GM23338 (cell line): ENCODE measurements at regions not wholly inside any gene's neighbourhood (a gene's known extent, or its start where the extent isn't known, plus 50 kb on each side); places are given as distances from the start of the nearest gene placed in this dataset.
A peak's percentile ranks its signal among the peaks of the same experiment; 100 is the strongest.

ENCODE experiments used
- ATAC-seq: fragments of 200-7000 bp; cut with Tn5 transposase; 3 replicates; pipeline ENCODE4 v1.9.1; 2020
- DNase-seq: peaks from one replicate; pipeline ENCODE4 v3.0.0-alpha.2; 2015; ENCODE audit warnings: low spot score
- H2AFZ ChIP-seq: fragments of 200-600 bp; sonication (generic); 2 replicates; pipeline ENCODE4 v1.8.0; 2016; ENCODE audit warnings: antibody characterized with exemption, mild to moderate bottlenecking, moderate library complexity
- H3F3A ChIP-seq: fragments of 200-600 bp; sonication (generic); replicated peaks from 2 replicates; pipeline ENCODE4 v1.8.0; 2017; ENCODE audit warnings: antibody characterized with exemption, mixed run types, low read depth
- H3K27ac ChIP-seq: fragments of 200-600 bp; sonication (generic); 2 replicates; pipeline ENCODE4 v1.6.1; 2016; ENCODE audit warnings: low read depth
- H3K27me3 ChIP-seq: fragments of 200-600 bp; sonication (generic); 2 replicates; pipeline ENCODE4 v1.8.0; 2016; ENCODE audit warnings: mild to moderate bottlenecking, mixed run types, moderate library complexity; ENCODE audit not compliant: insufficient read depth
- H3K36me3 ChIP-seq: fragments of 200-600 bp; sonication (generic); 2 replicates; pipeline ENCODE4 v1.8.0; 2016; ENCODE audit warnings: mild to moderate bottlenecking; ENCODE audit not compliant: insufficient read depth
- H3K4me1 ChIP-seq: fragments of 200-600 bp; sonication (generic); 2 replicates; pipeline ENCODE4 v1.8.0; 2016; ENCODE audit warnings: mild to moderate bottlenecking, moderate library complexity; ENCODE audit not compliant: insufficient read depth
- H3K4me2 ChIP-seq: fragments of 200-600 bp; sonication (generic); 2 replicates; pipeline ENCODE4 v1.7.1; 2017; ENCODE audit warnings: mixed run types
- H3K4me3 ChIP-seq: fragments of 200-600 bp; sonication (generic); 2 replicates; pipeline ENCODE4 v1.6.1; 2016; ENCODE audit warnings: mixed run types
- H3K79me2 ChIP-seq: fragments of 200-600 bp; sonication (generic); replicated peaks from 2 replicates; pipeline ENCODE4 v1.8.0; 2017; ENCODE audit warnings: mild to moderate bottlenecking; ENCODE audit not compliant: insufficient read depth
- H3K9me2 ChIP-seq: fragments of 200-600 bp; sonication (generic); 2 replicates; pipeline ENCODE4 v1.8.0; 2017; ENCODE audit not compliant: insufficient read depth
- H4K20me1 ChIP-seq: fragments of 200-600 bp; sonication (generic); replicated peaks from 2 replicates; pipeline ENCODE4 v1.8.0; 2017; ENCODE audit warnings: mild to moderate bottlenecking; ENCODE audit not compliant: insufficient read depth
- H3K27ac Mint-ChIP-seq: 2 replicates; pipeline ENCODE4 v1.8.0; 2020; ENCODE audit warnings: inconsistent platforms, mild to moderate bottlenecking, moderate library complexity, mixed read lengths
- H3K27me3 Mint-ChIP-seq: 3 replicates; pipeline ENCODE4 v1.8.0; 2022; ENCODE audit warnings: low read depth, mild to moderate bottlenecking, moderate library complexity, mixed read lengths, inconsistent platforms; ENCODE audit not compliant: insufficient read depth, poor library complexity
- H3K36me3 Mint-ChIP-seq: 3 replicates; pipeline ENCODE4 v1.8.0; 2021; ENCODE audit warnings: low read depth, mild to moderate bottlenecking, inconsistent platforms, moderate library complexity, mixed read lengths
- H3K4me1 Mint-ChIP-seq: 3 replicates; pipeline ENCODE4 v1.8.0; 2020; ENCODE audit warnings: mild to moderate bottlenecking, inconsistent platforms, mixed read lengths
- H3K4me3 Mint-ChIP-seq: 3 replicates; pipeline ENCODE4 v1.8.0; 2021; ENCODE audit warnings: moderate library complexity, mild to moderate bottlenecking, inconsistent platforms, mixed read lengths
- H3K9me3 Mint-ChIP-seq: 3 replicates; pipeline ENCODE4 v1.8.0; 2020; ENCODE audit warnings: moderate library complexity, mild to moderate bottlenecking, inconsistent platforms, mixed read lengths
- CREB1 ChIP-seq: fragments of 250-450 bp; sonication (Bioruptor Pico); IDR thresholded peaks from 2 replicates; pipeline ENCODE4 v1.5.0; 2020; ENCODE audit warnings: low read depth, mild to moderate bottlenecking, moderate library complexity
- CTCF ChIP-seq, 2 experiments: fragments of 200-600 bp in 1 of 2; sonication (generic) in 1 of 2; conservative IDR thresholded peaks; 2 replicates each; pipeline versions ENCODE4 v1.5.1 to v1.6.1; 2016 to 2017; ENCODE audit warnings: antibody characterized with exemption in 2 of 2, low read depth in 2 of 2, mild to moderate bottlenecking in 2 of 2, moderate library complexity in 1 of 2
- ETS1 ChIP-seq: IDR thresholded peaks from 2 replicates; pipeline ENCODE4 v1.6.1; 2016; ENCODE audit warnings: antibody characterized with exemption
- EZH2phosphoT487 ChIP-seq: fragments of 200-600 bp; sonication (generic); IDR thresholded peaks from one replicate; pipeline ENCODE4 v1.8.1; 2018; ENCODE audit warnings: antibody characterized with exemption; ENCODE audit not compliant: unreplicated experiment
- POLR2AphosphoS5 ChIP-seq: IDR thresholded peaks from 2 replicates; pipeline ENCODE4 v1.6.1; 2016; ENCODE audit warnings: antibody characterized with exemption, low read depth
- REST ChIP-seq: IDR thresholded peaks from one replicate; pipeline ENCODE4 v1.6.1; 2018; ENCODE audit warnings: antibody characterized with exemption; ENCODE audit not compliant: unreplicated experiment
- STAT1 ChIP-seq: IDR thresholded peaks from one replicate; pipeline ENCODE4 v1.6.1; 2016; ENCODE audit warnings: antibody characterized with exemption; ENCODE audit not compliant: unreplicated experiment
- ZNF114 ChIP-seq: fragments of 250-450 bp; sonication (Bioruptor Pico); IDR thresholded peaks from 2 replicates; pipeline ENCODE4 v1.5.0; 2020; ENCODE audit warnings: mild to moderate bottlenecking, moderate library complexity
- ZNF331 ChIP-seq: fragments of 250-450 bp; sonication (Bioruptor Pico); IDR thresholded peaks from 2 replicates; pipeline ENCODE4 v1.5.0; 2020; ENCODE audit warnings: low read depth, mild to moderate bottlenecking, moderate library complexity

DNA sequence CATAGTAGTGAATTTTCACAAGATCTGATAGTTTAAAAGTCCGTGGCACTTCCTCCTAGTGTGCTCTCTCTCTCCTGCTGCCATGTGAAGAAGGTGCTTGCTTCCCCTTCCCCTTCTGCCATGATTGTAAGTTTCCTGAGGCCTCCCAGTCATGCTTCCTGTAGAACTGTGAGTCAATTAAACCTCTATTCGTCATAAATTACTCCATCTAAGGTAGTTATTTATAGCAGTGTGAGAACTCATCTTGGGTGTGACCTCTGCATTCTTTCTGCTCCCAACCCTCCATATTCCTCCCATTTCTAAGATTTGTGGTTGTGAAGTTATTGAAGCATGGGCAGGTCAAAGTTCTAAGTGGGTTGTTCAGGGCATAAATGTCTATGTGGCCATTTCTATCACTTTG lies 62.1 kb upstream of the ADAMTS18 start:
- H3K79me2 ChIP-seq, result no peaks in the 10 kb centered on the region
- no peaks in the 10 kb centered on the region for H3K27me3 ChIP-seq
- no peaks in the 10 kb centered on the region for H3F3A ChIP-seq
- H4K20me1 ChIP-seq, result no peaks in the 10 kb centered on the region
- no peaks in the 10 kb centered on the region for H3K36me3 Mint-ChIP-seq
- TF ChIP-seq ZNF331 (CRISPR knock-in tag), result no peak
- no peak for TF ChIP-seq REST
- TF ChIP-seq CTCF (conservative IDR thresholded peaks at IDR 0.05; ENCODE audit: low read depth in 2 of 2), result no peak
- no peak for TF ChIP-seq ETS1
- H3K27ac Mint-ChIP-seq, result no peak overlapping the region
- ATAC-seq (no peak), DNase-seq (no peak)
- H3K27me3 Mint-ChIP-seq, result peaks cover 1% of the 10 kb centered on the region
- no peak overlapping the region for H3K4me2 ChIP-seq
- H3K4me3 ChIP-seq, result no peak overlapping the region
- peaks cover 22% of the 10 kb centered on the region for H3K4me1 ChIP-seq
- H3K9me2 ChIP-seq, result 0 out of 2 replicates have a peak, but pooled peaks cover 3% of the 10 kb centered on the region
- no peak overlapping the region for H3K27ac ChIP-seq
- peaks cover 32% of the 10 kb centered on the region for H3K4me1 Mint-ChIP-seq
- no peak overlapping the region for H2AFZ ChIP-seq
- H3K9me3 Mint-ChIP-seq, result no peaks in the 10 kb centered on the region
- no peak overlapping the region for H3K4me3 Mint-ChIP-seq
- no peaks in the 10 kb centered on the region for H3K36me3 ChIP-seq

GRCh38 chr16:77499373-77500285 lies 64.8 kb upstream of the ADAMTS18 start:
- Mint-ChIP-seq H3K27ac (peak overlapping the region; percentile 28), H3K9me3 (no peaks in the 10 kb centered on the region), H3K4me1 (peaks cover 46% of the 10 kb centered on the region), H3K27me3 (peaks cover 1% of the 10 kb centered on the region), H3K36me3 (no peaks in the 10 kb centered on the region), H3K4me3 (no peak overlapping the region)
- Histone ChIP-seq H3K4me1 (peaks cover 25% of the 10 kb centered on the region), H3F3A (no peaks in the 10 kb centered on the region), H2AFZ (no peak overlapping the region), H3K36me3 (no peaks in the 10 kb centered on the region), H3K4me2 (no peak overlapping the region), H3K4me3 (no peak overlapping the region), H4K20me1 (no peaks in the 10 kb centered on the region), H3K79me2 (no peaks in the 10 kb centered on the region), H3K9me2 (no peaks in the 10 kb centered on the region), H3K27ac (no peak overlapping the region), H3K27me3 (no peaks in the 10 kb centered on the region)
- DNase-seq, result no peak
- no peak; the same call in 2 of the 3 replicates for ATAC-seq
- TF ChIP-seq EZH2phosphoT487 (no peak), STAT1 (no peak), ZNF331 (CRISPR knock-in tag) (no peak), CREB1 (CRISPR knock-in tag) (no peak), ZNF114 (CRISPR knock-in tag) (no peak), POLR2AphosphoS5 (no peak)
